ENCODE measurements at regions not wholly inside any gene's neighbourhood (a gene's known extent, or its start where the extent isn't known, plus 50 kb on each side); places are given as distances from the start of the nearest gene placed in this dataset.

- TF ChIP-seq GATA2 (IDR thresholded peaks at IDR 0.05; ENCODE audit: low read depth, low read length) (no peak), GATA3 (IDR thresholded peaks at IDR 0.05; ENCODE audit: low read depth, low read length) (no peak)
Observed at GRCh38 chr2:39867268-39867667, 88.2 kb upstream of the THUMPD2 start.

Data from SH-SY5Y (cell line).